Stimulated activated CD8-positive, alpha-beta memory T cell treated with anti-CD3 and anti-CD28 coated beads, Interleukin-4, amount 100 ng/mL, for 4 hours (primary cell): ENCODE measurements at regions not wholly inside any gene's neighbourhood (a gene's known extent, or its start where the extent isn't known, plus 50 kb on each side); places are given as distances from the start of the nearest gene placed in this dataset.

Experiments used
- DNase-seq, 2 donors: peaks; one replicate each; pipeline ENCODE4 v3.0.0-alpha.2; 2020; ENCODE audit warnings: low read depth in 2 of 2, low spot score in 1 of 2

GRCh38 chr11:127202105-127202504 lies 201.5 kb upstream of the KIRREL3 start:
- no peak for DNase-seq

GRCh38 chr11:127199306-127199801 lies 198.8 kb upstream of the KIRREL3 start:
- DNase-seq = no peak

GRCh38 chr11:127195501-127196120 lies 195.0 kb upstream of the KIRREL3 start:
- no peak for DNase-seq

GRCh38 chr11:127194521-127194920 lies 194.0 kb upstream of the KIRREL3 start:
- no peak for DNase-seq

GRCh38 chr11:127193950-127194349 lies 193.4 kb upstream of the KIRREL3 start:
- DNase-seq = no peak

- no peak for DNase-seq
These were observed 191.1 kb upstream of the KIRREL3 start for GRCh38 chr11:127191689-127192088.

- no peak for DNase-seq
These were observed 190.7 kb upstream of the KIRREL3 start for GRCh38 chr11:127191261-127191660.

- DNase-seq = no peak
These were observed 182.1 kb upstream of the KIRREL3 start for GRCh38 chr11:127182586-127183203.

GRCh38 chr11:127157225-127157624 lies 156.7 kb upstream of the KIRREL3 start:
- DNase-seq = no peak

GRCh38 chr11:127149410-127149809 lies 148.8 kb upstream of the KIRREL3 start:
- no peak for DNase-seq

- DNase-seq = no peak
These were observed 142.7 kb upstream of the KIRREL3 start for GRCh38 chr11:127143251-127143650.

GRCh38 chr11:127138613-127139012 lies 138.0 kb upstream of the KIRREL3 start:
- DNase-seq = no peak

GRCh38 chr11:127137771-127138280 lies 137.3 kb upstream of the KIRREL3 start:
- no peak for DNase-seq

- no peak for DNase-seq
These were observed 135.9 kb upstream of the KIRREL3 start for GRCh38 chr11:127136438-127136837.

GRCh38 chr11:127135256-127135655 lies 134.7 kb upstream of the KIRREL3 start:
- no peak for DNase-seq

GRCh38 chr11:127133061-127133460 lies 132.5 kb upstream of the KIRREL3 start:
- DNase-seq = no peak

GRCh38 chr11:127130321-127130720 lies 129.8 kb upstream of the KIRREL3 start:
- DNase-seq = no peak

- DNase-seq = no peak
These were observed 126.4 kb upstream of the KIRREL3 start for GRCh38 chr11:127126986-127127385.

GRCh38 chr11:127119356-127119755 lies 118.8 kb upstream of the KIRREL3 start:
- DNase-seq = no peak

GRCh38 chr11:127118811-127119210 lies 118.2 kb upstream of the KIRREL3 start:
- DNase-seq = no peak

GRCh38 chr11:127117231-127117739 lies 116.7 kb upstream of the KIRREL3 start:
- DNase-seq = no peak

- DNase-seq = no peak
These were observed 115.3 kb upstream of the KIRREL3 start for GRCh38 chr11:127115844-127116243.
